GM18858 (cell line): ENCODE measurements at regions not wholly inside any gene's neighbourhood (a gene's known extent, or its start where the extent isn't known, plus 50 kb on each side); places are given as distances from the start of the nearest gene placed in this dataset.

Source experiments
- ATAC-seq: cut with Tn5 transposase; IDR thresholded peaks from one replicate; pipeline ENCODE4 v1.9.1; 2021; ENCODE audit not compliant: unreplicated experiment

- ATAC-seq, result no peak
Measured at GRCh38 chr11:116420770-116421528, 351.8 kb downstream of the BUD13 start.

GRCh38 chr11:116420030-116420429, 352.8 kb downstream of the BUD13 start:
- no peak for ATAC-seq

- no peak for ATAC-seq
Measured at GRCh38 chr11:116418388-116419041, 354.3 kb downstream of the BUD13 start.

- ATAC-seq, result no peak
Measured at GRCh38 chr11:116416852-116417251, 355.9 kb downstream of the BUD13 start.

- ATAC-seq, result no peak
Measured at GRCh38 chr11:116415095-116415494, 357.7 kb downstream of the BUD13 start.

- ATAC-seq, result no peak
Measured at GRCh38 chr11:116414357-116414880, 358.4 kb downstream of the BUD13 start.

- ATAC-seq, result no peak
Measured at GRCh38 chr11:116413301-116414242, 359.2 kb downstream of the BUD13 start.

GRCh38 chr11:116412118-116412889, 360.5 kb downstream of the BUD13 start:
- ATAC-seq, result no peak

- ATAC-seq, result no peak
Measured at GRCh38 chr11:116409238-116409637, 363.5 kb downstream of the BUD13 start.

- no peak for ATAC-seq
Measured at GRCh38 chr11:116406042-116406441, 366.7 kb downstream of the BUD13 start.

- ATAC-seq, result no peak
Measured at GRCh38 chr11:116404462-116404798, 368.4 kb downstream of the BUD13 start.

GRCh38 chr11:116403794-116404461, 368.9 kb downstream of the BUD13 start:
- no peak for ATAC-seq

GRCh38 chr11:116400081-116400480, 372.7 kb downstream of the BUD13 start:
- ATAC-seq, result no peak

- no peak for ATAC-seq
Measured at GRCh38 chr11:116397602-116398084, 375.1 kb downstream of the BUD13 start.

- no peak for ATAC-seq
Measured at GRCh38 chr11:116396331-116396730, 376.5 kb downstream of the BUD13 start.

- no peak for ATAC-seq
Measured at GRCh38 chr11:116394022-116394421, 378.8 kb downstream of the BUD13 start.

- ATAC-seq, result no peak
Measured at GRCh38 chr11:116390963-116391362, 381.8 kb downstream of the BUD13 start.

- ATAC-seq, result no peak
Measured at GRCh38 chr11:116388146-116388545, 384.6 kb downstream of the BUD13 start.

- no peak for ATAC-seq
Measured at GRCh38 chr11:116387641-116388040, 385.1 kb downstream of the BUD13 start.
